Activated CD8-positive, alpha-beta memory T cell treated with anti-CD3 and anti-CD28 coated beads for 1 hour (primary cell): ENCODE measurements at regions not wholly inside any gene's neighbourhood (a gene's known extent, or its start where the extent isn't known, plus 50 kb on each side); places are given as distances from the start of the nearest gene placed in this dataset.

ENCODE experiments used
- DNase-seq, 2 donors: peaks; one replicate each; pipeline ENCODE4 v3.0.0-alpha.2; 2020; ENCODE audit warnings: low read depth in 1 of 2; ENCODE audit errors: extremely low read depth in 1 of 2

DNA sequence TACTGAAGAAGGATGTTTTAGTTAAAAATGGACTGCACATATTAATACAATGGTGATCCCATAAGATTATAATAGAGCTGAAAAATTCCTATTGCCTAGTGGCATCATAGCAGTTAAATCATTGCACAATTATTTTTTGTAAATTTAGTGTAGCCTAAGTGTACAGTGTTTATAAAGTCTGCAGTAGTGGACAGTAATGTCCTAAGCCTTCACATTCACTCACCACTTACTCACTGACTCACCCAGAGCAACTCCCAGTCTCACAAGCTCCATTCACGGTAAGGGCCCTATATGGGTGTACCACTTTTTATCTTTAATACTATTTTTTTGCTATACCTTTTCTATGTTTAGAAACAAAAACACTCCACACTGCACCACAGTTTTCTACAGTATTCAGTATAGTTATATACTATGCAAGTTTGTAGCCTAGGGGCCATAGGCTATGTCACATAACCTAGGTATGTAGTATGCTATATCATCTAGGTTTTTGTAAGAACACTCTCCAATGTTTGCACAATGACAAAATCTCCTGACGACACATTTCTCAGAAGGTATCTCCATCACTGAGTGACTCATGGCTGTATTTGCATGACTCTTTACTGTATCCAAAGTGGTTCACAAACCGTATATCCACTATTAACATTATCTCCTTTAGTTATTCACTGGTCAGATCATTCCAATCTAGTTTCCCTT is 536.0 kb downstream of the KLF12 start:
- DNase-seq = no peak

GRCh38 chr13:73596382-73596781 is 537.6 kb downstream of the KLF5 start:
- no peak for DNase-seq

DNA sequence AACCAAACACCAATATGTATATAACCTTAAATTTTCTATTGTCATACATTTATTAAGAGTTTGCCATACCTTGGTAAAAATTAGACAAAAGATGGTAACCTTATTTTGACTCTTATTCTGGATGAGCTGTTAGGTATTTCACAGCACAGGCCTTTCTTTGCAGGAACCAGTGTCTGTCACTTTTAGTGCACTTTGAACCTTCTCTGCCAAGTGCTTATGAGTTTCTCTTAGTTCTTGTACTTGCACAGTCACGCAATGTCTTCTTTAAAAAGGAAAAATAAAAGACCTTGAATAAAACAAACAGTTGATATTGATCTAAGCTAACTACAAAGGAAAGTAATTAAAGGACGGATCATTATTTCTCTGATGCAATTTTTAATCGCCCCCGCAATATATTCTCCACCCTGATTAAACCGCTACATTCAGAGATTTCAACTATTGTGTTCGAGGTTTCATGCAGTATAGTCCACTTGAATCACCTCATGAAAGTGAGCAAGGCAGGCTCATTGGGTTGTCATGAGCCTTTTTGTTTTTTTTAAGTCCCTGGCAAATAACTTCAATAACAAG is 534.5 kb downstream of the KLF5 start:
- DNase-seq = no peak

DNA sequence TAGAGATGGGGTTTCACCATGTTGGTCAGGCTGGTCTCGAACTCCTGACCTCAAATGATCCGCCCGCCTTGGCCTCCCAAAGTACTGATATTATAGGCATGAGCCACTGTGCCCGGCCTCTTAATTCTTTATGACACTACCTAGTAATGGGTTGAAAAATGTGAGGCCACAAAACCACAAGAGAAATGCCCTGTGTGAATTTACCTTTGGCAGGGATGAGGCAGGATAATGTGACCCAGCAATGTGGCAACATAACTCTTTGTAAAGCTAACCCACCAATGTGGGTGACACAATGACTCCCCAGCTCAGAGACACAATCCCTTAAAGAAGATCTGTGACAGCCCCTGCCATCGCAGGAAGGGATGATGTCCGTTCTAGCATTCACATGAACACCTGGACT is 533.1 kb downstream of the KLF5 start:
- DNase-seq = no peak

GRCh38 chr13:73590795-73591194 is 532.0 kb downstream of the KLF5 start:
- no peak for DNase-seq

- DNase-seq = no peak
These were observed 526.4 kb downstream of the KLF5 start for GRCh38 chr13:73585236-73585635.

- no peak for DNase-seq
These were observed 524.5 kb downstream of the KLF5 start for GRCh38 chr13:73583331-73583730.

DNA sequence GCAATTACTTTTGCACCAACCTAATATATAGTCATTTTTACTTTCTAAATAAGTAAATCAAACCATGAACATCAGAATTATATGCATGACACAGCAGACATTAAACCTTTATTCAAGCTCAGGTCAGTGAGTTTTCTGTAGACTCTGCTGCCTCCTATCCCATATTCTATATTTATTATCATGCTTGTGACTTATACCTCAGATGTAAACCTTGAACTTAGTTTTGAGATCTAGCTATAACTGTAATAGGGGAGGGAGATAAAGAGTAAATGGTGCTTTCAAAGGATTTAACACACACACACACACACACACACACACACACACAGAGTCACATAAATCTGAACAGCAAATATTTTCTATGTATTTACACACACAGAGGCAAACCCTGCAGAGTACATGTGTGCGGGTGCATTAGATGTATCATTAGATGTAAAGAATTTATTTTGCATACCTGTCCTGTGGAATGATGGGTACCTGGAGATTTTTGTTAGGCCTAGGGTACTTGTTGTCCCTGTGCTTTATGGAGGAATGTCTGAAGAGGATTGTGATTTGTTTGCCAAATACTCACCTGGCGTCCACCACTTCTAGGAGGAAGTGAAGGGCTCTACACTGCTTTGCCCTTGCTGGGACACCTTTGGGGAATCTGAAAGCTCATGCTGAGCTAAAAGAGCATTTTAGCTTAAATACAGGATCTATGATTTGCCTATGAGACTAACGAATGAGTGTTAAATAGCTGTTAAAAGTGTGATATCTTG is 521.9 kb downstream of the KLF5 start:
- DNase-seq = no peak

GRCh38 chr13:73579574-73580274 is 520.9 kb downstream of the KLF5 start:
- no peak for DNase-seq

DNA sequence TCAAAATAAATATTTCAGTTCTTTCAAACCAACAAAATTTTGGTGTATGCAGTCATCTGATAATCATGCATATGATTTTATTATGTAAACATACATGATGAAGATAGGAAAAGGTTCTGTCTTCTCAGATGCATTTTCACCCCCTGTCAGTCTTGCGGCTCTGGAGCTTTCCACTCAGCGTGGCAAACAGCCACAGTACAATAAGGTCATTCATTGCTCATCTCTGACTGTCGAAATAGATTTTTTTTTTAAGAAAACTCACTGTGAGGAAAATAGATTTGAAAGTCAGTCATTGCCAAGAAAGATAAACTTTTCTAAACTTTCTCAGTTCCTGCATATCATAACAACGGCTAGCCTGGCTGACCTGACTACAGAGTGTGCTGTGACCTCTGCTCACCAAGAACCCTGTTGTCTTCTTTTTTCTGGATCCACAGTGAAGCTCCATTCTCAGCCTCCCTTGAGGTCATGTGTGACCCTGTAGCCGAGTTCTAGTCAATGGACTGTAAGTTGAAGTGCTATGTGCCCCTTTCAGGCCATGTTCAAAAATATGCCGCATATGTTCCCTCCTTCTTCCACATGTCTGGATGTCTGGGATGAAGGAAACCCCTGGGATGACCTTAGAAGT is 519.6 kb downstream of the KLF5 start:
- DNase-seq = no peak

GRCh38 chr13:73576291-73576690 is 517.5 kb downstream of the KLF5 start:
- DNase-seq = no peak

GRCh38 chr13:73572824-73573223 is 514.0 kb downstream of the KLF5 start:
- no peak for DNase-seq

DNA sequence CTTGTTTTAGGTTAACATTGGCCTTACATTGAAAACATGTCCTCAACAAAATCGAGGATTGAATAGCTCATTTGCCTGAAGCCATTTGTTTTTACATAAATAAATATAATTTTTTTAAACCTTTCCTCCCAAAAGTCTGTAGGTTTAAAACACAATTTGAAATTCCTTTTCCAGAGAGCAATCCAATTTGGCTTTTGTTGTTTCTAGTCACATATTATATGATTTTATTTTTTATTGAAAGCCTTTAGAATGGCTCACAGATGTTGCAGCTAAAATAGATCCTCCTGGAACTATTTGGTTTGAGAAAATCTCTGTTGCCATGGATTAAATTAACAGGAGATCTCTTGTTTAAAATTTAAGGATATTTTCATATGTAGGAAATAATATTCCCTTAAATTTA is 512.6 kb downstream of the KLF5 start:
- DNase-seq = no peak

DNA sequence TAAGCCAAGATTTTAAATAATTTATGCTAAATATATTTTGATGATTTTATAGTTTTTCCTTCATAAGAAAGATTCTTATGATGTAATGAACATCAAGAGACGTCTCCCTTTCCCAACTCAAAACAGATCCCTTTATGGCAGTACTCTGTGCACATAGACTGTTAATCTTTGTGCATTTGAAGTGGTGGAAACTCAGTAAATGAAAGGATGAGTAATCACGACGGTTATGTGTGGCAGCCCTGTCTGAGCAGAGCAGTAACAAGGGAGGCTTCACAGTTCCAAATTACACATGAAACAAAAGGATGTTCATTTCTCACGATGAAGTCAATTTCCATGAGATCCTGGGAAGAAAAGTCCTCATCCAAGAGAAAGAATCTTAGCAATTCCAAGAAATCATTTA is 498.1 kb downstream of the KLF5 start:
- DNase-seq = no peak

DNA sequence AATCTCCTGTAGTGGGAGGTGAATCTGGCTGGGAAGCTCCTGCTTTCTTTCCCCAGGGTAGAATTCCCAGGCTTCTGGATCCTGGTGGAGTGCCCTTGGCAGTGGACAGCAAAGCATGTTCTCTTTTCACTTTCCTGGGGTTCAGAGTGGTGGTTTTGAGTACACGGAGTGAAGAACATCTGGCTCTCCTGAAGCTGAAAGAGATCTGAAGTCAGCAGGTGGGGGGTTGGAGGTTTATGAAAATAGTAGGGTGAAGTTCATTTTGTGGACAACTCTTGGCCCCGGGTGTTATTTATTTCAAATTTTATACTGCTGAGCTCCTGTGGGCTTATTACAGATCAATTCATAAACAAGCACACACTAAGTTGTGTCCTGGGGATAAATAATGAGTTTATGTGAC is 497.3 kb downstream of the KLF5 start:
- DNase-seq = no peak

DNA sequence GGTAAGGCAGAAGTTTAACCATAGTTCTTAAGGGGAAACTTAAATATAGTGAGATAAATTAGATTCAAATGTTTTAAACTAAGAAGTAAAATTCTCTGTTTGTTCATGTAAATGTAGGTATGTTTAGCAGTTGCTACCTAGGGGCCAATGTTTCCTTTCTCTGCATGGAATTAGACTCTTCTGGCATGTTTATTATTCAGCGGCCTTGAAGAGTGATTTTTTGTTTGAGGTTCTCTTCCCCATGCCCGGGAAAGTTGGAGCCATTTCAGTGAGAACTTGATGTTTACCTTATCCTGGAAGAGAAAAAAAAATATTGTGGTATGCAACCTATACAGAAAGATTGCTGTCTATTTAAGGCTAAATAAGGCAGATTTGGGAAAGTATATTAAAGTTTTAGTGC is 492.9 kb downstream of the KLF5 start:
- no peak for DNase-seq

- no peak for DNase-seq
These were observed 490.9 kb downstream of the KLF5 start for GRCh38 chr13:73549717-73550116.

DNA sequence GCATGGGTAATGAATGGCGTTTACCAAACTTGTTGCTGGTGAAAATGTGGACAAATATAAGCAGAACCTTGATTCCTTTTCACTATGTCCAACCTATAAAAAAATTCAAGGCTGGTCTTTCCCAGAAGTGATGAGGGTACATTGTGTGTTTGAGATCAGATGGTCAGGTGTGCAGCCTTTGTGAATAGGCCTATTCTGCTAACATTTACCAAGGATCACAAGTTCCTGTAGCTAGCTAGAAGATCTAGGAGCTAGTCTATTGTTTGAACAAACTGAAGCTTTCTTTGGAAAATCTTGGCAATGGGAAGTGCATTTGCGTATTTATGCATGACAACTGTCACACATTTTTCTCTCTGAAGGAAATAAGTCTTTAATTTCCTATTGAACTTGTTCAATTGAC is 489.6 kb downstream of the KLF5 start:
- DNase-seq = no peak

DNA sequence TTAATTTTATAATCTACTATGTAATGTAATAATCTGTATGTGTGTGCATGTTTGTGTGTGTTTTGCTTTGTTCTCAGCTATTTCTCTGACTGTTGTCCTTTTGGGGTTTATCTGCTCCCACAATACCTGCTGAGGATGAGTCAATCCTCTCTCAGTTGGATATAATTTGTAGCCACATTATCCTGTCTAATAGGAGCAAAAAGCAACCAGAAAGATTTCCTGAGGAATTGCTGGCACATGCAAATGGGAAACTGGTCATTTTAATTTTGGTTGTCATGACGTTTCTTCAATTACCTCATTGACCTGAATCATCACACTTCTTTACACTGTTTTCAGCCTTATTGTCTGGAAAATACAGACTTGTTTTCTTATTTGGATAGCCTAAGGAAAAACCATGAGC is 488.4 kb downstream of the KLF5 start:
- no peak for DNase-seq

DNA sequence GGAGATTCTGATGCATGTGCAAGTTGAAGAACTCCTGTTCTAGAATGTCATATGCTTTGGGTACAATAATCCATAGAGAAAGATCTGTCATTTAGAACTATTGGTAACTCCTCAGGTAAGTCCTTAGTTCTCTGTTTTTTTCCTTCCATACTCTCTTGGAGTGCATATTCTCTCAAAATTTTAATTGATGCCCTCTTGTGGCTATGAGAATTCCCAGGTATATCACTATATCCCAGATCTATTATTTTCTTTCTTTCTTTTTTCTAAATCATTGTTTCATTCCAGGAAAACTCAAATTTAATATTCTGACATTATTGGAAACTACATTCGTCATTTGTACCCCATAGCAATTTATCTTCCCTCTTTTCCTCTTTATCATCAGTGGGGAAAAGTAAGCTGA is 485.4 kb downstream of the KLF5 start:
- DNase-seq = no peak

DNA sequence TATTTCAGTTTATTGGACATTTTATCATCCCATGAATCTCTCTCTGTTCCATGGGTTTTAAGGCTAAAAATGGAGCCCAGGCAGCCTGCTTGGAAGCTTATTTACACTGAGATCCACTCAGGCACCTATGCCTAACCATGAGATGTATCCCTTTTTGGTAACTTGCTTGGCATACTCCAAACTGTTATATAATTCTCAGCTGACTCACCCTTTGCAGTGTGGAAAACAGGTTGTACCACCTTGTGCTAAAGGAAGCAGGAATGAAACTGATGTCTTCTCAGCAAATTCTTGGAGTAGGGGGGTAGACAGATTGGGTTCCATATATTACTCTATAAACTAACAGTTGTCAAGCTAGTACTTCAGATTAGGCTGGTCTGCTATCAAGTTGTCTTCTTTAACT is 483.6 kb downstream of the KLF5 start:
- no peak for DNase-seq
